Peyer's patch (tissue), 4 donors: ENCODE measurements at regions not wholly inside any gene's neighbourhood (a gene's known extent, or its start where the extent isn't known, plus 50 kb on each side); places are given as distances from the start of the nearest gene placed in this dataset.

Source experiments
- DNase-seq, 3 donors: peaks; one replicate each; pipeline ENCODE4 v3.0.0-alpha.2; 2017 to 2019
- H3K27ac ChIP-seq, 4 donors: fragments of 200-600 bp; sonication (generic); one replicate each; pipeline ENCODE4 v1.5.1; 2016 to 2019
- H3K27me3 ChIP-seq, 2 donors: fragments of 200-600 bp; sonication (generic); one replicate each; pipeline ENCODE4 v1.5.1; 2019
- H3K36me3 ChIP-seq, 3 donors: fragments of 200-600 bp; sonication (generic); one replicate each; pipeline ENCODE4 v1.5.1; 2016 to 2019
- H3K4me1 ChIP-seq, 4 donors: fragments of 200-600 bp; sonication (generic); one replicate each; pipeline ENCODE4 v1.5.1; 2016 to 2019
- H3K4me3 ChIP-seq, 4 donors: fragments of 200-600 bp; sonication (generic); 1 replicate in 3 of 4; 2 replicates in 1 of 4; pipeline ENCODE4 v1.5.1; 2016 to 2019; ENCODE audit warnings: mild to moderate bottlenecking in 1 of 4
- H3K9me3 ChIP-seq, 4 donors: fragments of 200-600 bp; sonication (generic); one replicate each; pipeline ENCODE4 v1.5.1; 2016 to 2019; ENCODE audit warnings: mild to moderate bottlenecking in 1 of 4
- CTCF ChIP-seq, 6 experiments: fragments of 450-650 bp in 4 of 6; fragments of 200-600 bp in 2 of 6; sonication (generic) in 1 of 6; IDR thresholded peaks; one replicate each; pipeline ENCODE4 v1.5.1; 2017 to 2019; ENCODE audit warnings: antibody characterized with exemption in 6 of 6, mild to moderate bottlenecking in 3 of 6, moderate library complexity in 1 of 6
- POLR2A ChIP-seq, 2 donors: fragments of 450-650 bp; IDR thresholded peaks; one replicate each; pipeline ENCODE4 v1.5.1; 2017; ENCODE audit warnings: antibody characterized with exemption in 2 of 2, mild to moderate bottlenecking in 2 of 2, moderate library complexity in 2 of 2

GRCh38 chr1:60868901-60869663 lies 213.3 kb upstream of the NFIA start:
- Histone ChIP-seq H3K4me3 (no peak overlapping the region), H3K9me3 (no peaks in the 10 kb centered on the region), H3K27ac (no peak overlapping the region), H3K4me1 (peaks cover 0 to 4% (median 0%) of the 10 kb centered on the region in 4 donors), H3K36me3 (no peaks in the 10 kb centered on the region), H3K27me3 (no peaks in the 10 kb centered on the region)
- no peak for DNase-seq
- no peak for TF ChIP-seq CTCF (IDR thresholded peaks at IDR 0.05)
- TF ChIP-seq POLR2A (IDR thresholded peaks at IDR 0.05) = no peak

- H3K27ac ChIP-seq = no peak overlapping the region
Observed at GRCh38 chr1:60867782-60868181, 214.6 kb upstream of the NFIA start.

GRCh38 chr1:60866917-60867531 lies 215.3 kb upstream of the NFIA start:
- H3K36me3 ChIP-seq = no peaks in the 10 kb centered on the region
- H3K4me1 ChIP-seq = peaks cover 0 to 4% (median 0%) of the 10 kb centered on the region in 4 donors
- H3K9me3 ChIP-seq = no peaks in the 10 kb centered on the region
- no peak overlapping the region for H3K27ac ChIP-seq
- no peak overlapping the region for H3K4me3 ChIP-seq
- H3K27me3 ChIP-seq = no peaks in the 10 kb centered on the region
- TF ChIP-seq POLR2A (IDR thresholded peaks at IDR 0.05) = no peak
- no peak for TF ChIP-seq CTCF (IDR thresholded peaks at IDR 0.05)
- DNase-seq = no peak

More at GRCh38 chr1:60867782-60868181, 214.6 kb upstream of the NFIA start:
- Histone ChIP-seq H3K36me3 (no peaks in the 10 kb centered on the region), H3K9me3 (no peaks in the 10 kb centered on the region), H3K27me3 (no peaks in the 10 kb centered on the region), H3K4me1 (peaks cover 0 to 4% (median 0%) of the 10 kb centered on the region in 4 donors), H3K4me3 (no peak overlapping the region)
- no peak for DNase-seq
- TF ChIP-seq POLR2A (IDR thresholded peaks at IDR 0.05) (no peak), CTCF (IDR thresholded peaks at IDR 0.05) (no peak)

- no peak for DNase-seq
- no peaks in the 10 kb centered on the region for H3K27me3 ChIP-seq
- H3K4me3 ChIP-seq = no peak overlapping the region
- no peaks in the 10 kb centered on the region for H3K36me3 ChIP-seq
- peaks cover 0 to 4% (median 0%) of the 10 kb centered on the region in 4 donors for H3K4me1 ChIP-seq
- H3K27ac ChIP-seq = no peak overlapping the region
- TF ChIP-seq POLR2A (IDR thresholded peaks at IDR 0.05) = no peak
- TF ChIP-seq CTCF (IDR thresholded peaks at IDR 0.05) = no peak
- no peaks in the 10 kb centered on the region for H3K9me3 ChIP-seq
Observed at GRCh38 chr1:60866226-60866900, 216.0 kb upstream of the NFIA start.

GRCh38 chr1:60865166-60865565 lies 217.2 kb upstream of the NFIA start:
- no peak for DNase-seq
- H3K27ac ChIP-seq = no peak overlapping the region
- no peaks in the 10 kb centered on the region for H3K9me3 ChIP-seq
- peaks cover 0 to 4% (median 0%) of the 10 kb centered on the region in 4 donors for H3K4me1 ChIP-seq
- no peaks in the 10 kb centered on the region for H3K36me3 ChIP-seq
- H3K27me3 ChIP-seq = no peaks in the 10 kb centered on the region
- TF ChIP-seq CTCF (IDR thresholded peaks at IDR 0.05) (no peak), POLR2A (IDR thresholded peaks at IDR 0.05) (no peak)
- no peak overlapping the region for H3K4me3 ChIP-seq
